ENCODE measurements at regions not wholly inside any gene's neighbourhood (a gene's known extent, or its start where the extent isn't known, plus 50 kb on each side); places are given as distances from the start of the nearest gene placed in this dataset.
A peak's percentile ranks its signal among the peaks of the same experiment; 100 is the strongest.

DNA sequence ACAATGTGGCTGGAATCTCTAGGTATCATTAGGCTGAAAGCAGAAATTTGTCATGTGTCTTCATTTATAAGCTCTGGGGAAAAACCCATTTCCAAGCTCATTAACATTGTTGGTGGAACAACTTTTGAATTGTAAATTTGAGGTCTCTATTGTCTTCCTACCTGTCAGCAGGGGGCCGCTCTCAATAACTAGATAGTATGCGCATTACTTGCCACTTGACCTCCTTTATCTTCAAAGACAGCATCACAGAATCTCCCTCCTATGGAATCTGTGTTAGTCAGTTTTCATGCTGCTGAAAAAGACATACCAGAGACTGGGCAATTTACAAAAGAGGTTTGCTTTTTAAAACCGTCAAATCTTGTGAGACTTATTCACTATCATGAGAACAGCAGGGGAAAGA is 223.1 kb downstream of the CALCRL start:
- DNase-seq (ENCODE audit: low spot score), result peak; percentile 22
- H3K9me3 Mint-ChIP-seq, result peaks cover 20% of the 10 kb centered on the region

GRCh38 chr2:187220071-187220470 is 228.0 kb downstream of the CALCRL start:
- H3K9me3 ChIP-seq (ENCODE audit: low read depth), result no peaks in the 10 kb centered on the region
- no peak for TF ChIP-seq EZH2phosphoT487 (IDR thresholded peaks at IDR 0.05)
- no peak for TF ChIP-seq EZH2 (IDR thresholded peaks at IDR 0.05)
- TF ChIP-seq CTCF (IDR thresholded peaks at IDR 0.05), result no peak
- no peaks in the 10 kb centered on the region for H3K36me3 Mint-ChIP-seq
- H4K20me1 ChIP-seq (ENCODE audit: low read depth), result no peaks in the 10 kb centered on the region
- no peaks in the 10 kb centered on the region for H3K4me1 ChIP-seq
- no peaks in the 10 kb centered on the region for H3K79me2 ChIP-seq (ENCODE audit: low read depth)
- no peak overlapping the region for H3K9ac ChIP-seq
- H3K4me1 Mint-ChIP-seq, result peaks cover 10% of the 10 kb centered on the region
- no peak overlapping the region for H3K4me3 ChIP-seq
- no peaks in the 10 kb centered on the region for H3K27me3 Mint-ChIP-seq (ENCODE audit: insufficient read depth, low read depth)
- no peak for DNase-seq (ENCODE audit: low spot score)
- no peaks in the 10 kb centered on the region for H3K36me3 ChIP-seq
- peaks cover 15% of the 10 kb centered on the region for H3K9me3 Mint-ChIP-seq
- H3K4me2 ChIP-seq, result no peak overlapping the region
- no peak overlapping the region for H3K27ac Mint-ChIP-seq
- no peak overlapping the region for H3K4me3 Mint-ChIP-seq
- no peaks in the 10 kb centered on the region for H3F3A ChIP-seq (ENCODE audit: low read depth)
- no peaks in the 10 kb centered on the region for H3K27me3 ChIP-seq
- H3K27ac ChIP-seq, result no peak overlapping the region
- H2AFZ ChIP-seq (replicated peaks), result no peak overlapping the region

More for the DNA sequence above, 223.1 kb downstream of the CALCRL start:
- Histone ChIP-seq H3K9ac (no peak overlapping the region), H3K36me3 (no peaks in the 10 kb centered on the region), H3K9me3 (ENCODE audit: low read depth) (no peaks in the 10 kb centered on the region), H3K27ac (no peak overlapping the region), H3K4me3 (no peak overlapping the region), H3K79me2 (ENCODE audit: low read depth) (no peaks in the 10 kb centered on the region), H3K27me3 (no peaks in the 10 kb centered on the region), H3F3A (ENCODE audit: low read depth) (no peaks in the 10 kb centered on the region), H3K4me2 (no peak overlapping the region), H3K4me1 (no peaks in the 10 kb centered on the region), H2AFZ (replicated peaks) (no peak overlapping the region), H4K20me1 (ENCODE audit: low read depth) (no peaks in the 10 kb centered on the region)
- no peak for TF ChIP-seq CTCF (IDR thresholded peaks at IDR 0.05)
- TF ChIP-seq EZH2 (IDR thresholded peaks at IDR 0.05), result no peak
- TF ChIP-seq EZH2phosphoT487 (IDR thresholded peaks at IDR 0.05), result no peak
- Mint-ChIP-seq H3K27ac (peak overlapping the region; percentile 52), H3K27me3 (ENCODE audit: insufficient read depth, low read depth) (no peaks in the 10 kb centered on the region), H3K36me3 (no peaks in the 10 kb centered on the region), H3K4me1 (peaks cover 18% of the 10 kb centered on the region), H3K4me3 (no peak overlapping the region)

DNA sequence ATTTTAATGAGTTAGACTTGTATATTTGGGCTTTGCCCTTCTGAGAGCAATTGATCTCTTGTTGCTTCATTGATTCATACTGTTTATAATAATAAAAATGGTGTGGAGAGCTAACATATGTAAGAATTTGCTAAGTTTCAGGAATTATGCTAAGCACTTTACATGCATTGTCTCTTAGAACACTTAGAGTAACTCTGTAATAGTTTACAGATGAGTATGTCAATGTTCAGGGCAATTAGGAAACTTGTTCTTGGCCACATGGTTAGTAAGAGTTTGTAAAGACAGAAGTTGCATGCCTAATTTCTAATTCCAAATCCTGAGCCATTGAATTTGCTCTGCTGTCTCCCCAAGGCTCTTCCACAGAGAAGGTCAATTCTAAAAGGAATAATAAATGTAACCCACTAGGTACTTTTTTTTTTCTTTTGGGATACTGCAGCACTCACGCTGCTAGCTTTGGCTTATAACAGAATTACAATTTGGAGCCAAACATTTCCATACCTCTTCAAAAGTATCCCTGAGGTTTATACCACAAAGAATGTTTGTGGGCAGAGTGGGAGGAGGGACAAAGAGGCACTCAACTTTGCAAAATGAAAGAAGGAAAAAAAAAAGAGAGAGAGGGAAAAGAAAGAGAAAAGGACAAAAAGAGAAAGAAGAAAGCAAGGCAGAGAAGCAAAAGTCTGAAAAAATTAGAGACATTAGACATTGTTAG is 232.4 kb downstream of the CALCRL start:
- Mint-ChIP-seq H3K4me1 (no peaks in the 10 kb centered on the region), H3K9me3 (no peaks in the 10 kb centered on the region), H3K27me3 (ENCODE audit: insufficient read depth, low read depth) (no peaks in the 10 kb centered on the region), H3K27ac (no peak overlapping the region), H3K36me3 (no peaks in the 10 kb centered on the region), H3K4me3 (no peak overlapping the region)
- Histone ChIP-seq H3K36me3 (no peaks in the 10 kb centered on the region), H3K4me2 (no peak overlapping the region), H3K27me3 (no peaks in the 10 kb centered on the region), H3K9ac (no peak overlapping the region), H3K27ac (no peak overlapping the region), H3K79me2 (ENCODE audit: low read depth) (no peaks in the 10 kb centered on the region), H3K4me3 (no peak overlapping the region), H3K9me3 (ENCODE audit: low read depth) (no peaks in the 10 kb centered on the region), H3F3A (ENCODE audit: low read depth) (no peaks in the 10 kb centered on the region), H4K20me1 (ENCODE audit: low read depth) (no peaks in the 10 kb centered on the region), H2AFZ (replicated peaks) (no peak overlapping the region), H3K4me1 (no peaks in the 10 kb centered on the region)
- no peak for DNase-seq (ENCODE audit: low spot score)
- no peak for TF ChIP-seq EZH2phosphoT487 (IDR thresholded peaks at IDR 0.05)
- no peak for TF ChIP-seq CTCF (IDR thresholded peaks at IDR 0.05)
- no peak for TF ChIP-seq EZH2 (IDR thresholded peaks at IDR 0.05)

Data from neural progenitor cell (in vitro differentiated cells).